ENCODE measurements at regions not wholly inside any gene's neighbourhood (a gene's known extent, or its start where the extent isn't known, plus 50 kb on each side); places are given as distances from the start of the nearest gene placed in this dataset.

GRCh38 chr6:17206566-17207072, 74.5 kb upstream of the RBM24 start:
- TF ChIP-seq USF2 (IDR thresholded peaks at IDR 0.05; ENCODE audit: low read depth, low read length) (no peak), RAD21 (IDR thresholded peaks at IDR 0.05; ENCODE audit: low read length) (no peak), NFE2L2 (IDR thresholded peaks at IDR 0.05; ENCODE audit: low read depth, low read length) (no peak), ELK1 (IDR thresholded peaks at IDR 0.05; ENCODE audit: borderline replicate concordance, low read depth, low read length) (no peak), MXI1 (IDR thresholded peaks at IDR 0.05; ENCODE audit: borderline replicate concordance, low read depth, low read length) (no peak), POLR2A (IDR thresholded peaks at IDR 0.05; ENCODE audit: low read depth, low read length) (no peak), CEBPB (IDR thresholded peaks at IDR 0.05; ENCODE audit: low read depth, low read length) (no peak), CTCF (conservative IDR thresholded peaks at IDR 0.05; ENCODE audit: low read depth, low read length) (no peak), MAFK (IDR thresholded peaks at IDR 0.05; ENCODE audit: low read depth, low read length) (no peak), MAZ (IDR thresholded peaks at IDR 0.05; ENCODE audit: borderline replicate concordance, low read depth, low read length) (no peak), CHD1 (IDR thresholded peaks at IDR 0.05; ENCODE audit: low read depth, low read length) (no peak)
- H3K36me3 ChIP-seq (ENCODE audit: control insufficient read depth, insufficient read depth, low read length) = no peaks in the 10 kb centered on the region
- in situ Hi-C loops (cut with MboI; ENCODE audit: low sequenced_read_pairs) = no loop called here
- no peak overlapping the region for H2AK5ac ChIP-seq (ENCODE audit: low read depth, low read length)
- no peak overlapping the region for H3K14ac ChIP-seq (replicated peaks; ENCODE audit: low read depth, low read length)
- H2BK5ac ChIP-seq (ENCODE audit: low read depth, low read length, poor library complexity, severe bottlenecking) = no peak overlapping the region
- no peaks in the 10 kb centered on the region for H3K9me1 ChIP-seq (ENCODE audit: insufficient read depth, low read length)
- H3K4me1 ChIP-seq (ENCODE audit: control insufficient read depth, insufficient read depth, low read length) = peaks cover 1% of the 10 kb centered on the region; the same call in 1 of the 2 replicates
- no peak overlapping the region for H2BK15ac ChIP-seq (ENCODE audit: low read depth, low read length)
- WGBS, 2 experiments (ENCODE audit: extremely low coverage in 2 of 2, insufficient read length in 1 of 2) = 97% methylated on average over 14 of the region's 22 CpGs; no CpG with 5 or more reads in 1 of the 2 experiments
- no peaks in the 10 kb centered on the region for H3K27me3 ChIP-seq (ENCODE audit: control insufficient read depth, insufficient read depth, low read length)
- H3K9ac ChIP-seq (ENCODE audit: low read depth, low read length) = no peak overlapping the region
- no peak overlapping the region for H4K8ac ChIP-seq (ENCODE audit: low read depth in 2 of 2, low read length in 2 of 2)
- intact Hi-C loops (cut with micrococcal nuclease) = no loop called here
- H4K20me1 ChIP-seq (ENCODE audit: insufficient read depth, low read length) = no peaks in the 10 kb centered on the region
- no TSS peak for BruUV-seq (replicated peaks)
- peaks cover 4% of the 10 kb centered on the region; the same call in 1 of the 2 replicates for H3K9me3 ChIP-seq (ENCODE audit: control insufficient read depth, insufficient read depth, low read length)
- H3K56ac ChIP-seq (ENCODE audit: extremely low read depth, insufficient read depth, low read length) = no peak overlapping the region
- no peak overlapping the region for H3K4me3 ChIP-seq (ENCODE audit: insufficient read depth, low read depth, low read length)
- no peak overlapping the region for H2BK120ac ChIP-seq (ENCODE audit: low read depth, low read length)
- DNase-seq (no peak), ATAC-seq (ENCODE audit: low read depth) (no peak)
- H4K91ac ChIP-seq (ENCODE audit: insufficient read depth, low read depth, low read length) = no peak overlapping the region
- CTCF ChIA-PET = no interaction called here
- H4K5ac ChIP-seq (ENCODE audit: low read depth, low read length) = no peak overlapping the region
- no peak overlapping the region for H2AFZ ChIP-seq (replicated peaks; ENCODE audit: low read length, poor library complexity)
- no peak overlapping the region for H2BK20ac ChIP-seq (ENCODE audit: low read depth, low read length)
- no peak overlapping the region for H3K4me2 ChIP-seq (ENCODE audit: low read depth, low read length)
- no peak overlapping the region for H3K27ac ChIP-seq (ENCODE audit: insufficient read depth, low read length)
- no peak overlapping the region for H3K18ac ChIP-seq (ENCODE audit: low read depth, low read length)
- dilution Hi-C loops (cut with HindIII; ENCODE audit: low sequenced_read_pairs, unreplicated experiment) = no loop called here
- H2AK9ac ChIP-seq (replicated peaks; ENCODE audit: low read depth, low read length, poor library complexity) = no peak overlapping the region
- POLR2A ChIA-PET (ENCODE audit: unreplicated experiment) = no interaction called here
- no peak overlapping the region for H3K4ac ChIP-seq (ENCODE audit: low read depth, low read length)
- no peak overlapping the region for H3K23ac ChIP-seq (ENCODE audit: low read depth, low read length)
- H3K79me1 ChIP-seq (ENCODE audit: low read depth in 1 of 2, low read length in 2 of 2) = no peaks in the 10 kb centered on the region
